ENCODE measurements at regions not wholly inside any gene's neighbourhood (a gene's known extent, or its start where the extent isn't known, plus 50 kb on each side); places are given as distances from the start of the nearest gene placed in this dataset.
A peak's percentile ranks its signal among the peaks of the same experiment; 100 is the strongest.

- H3K9me1 ChIP-seq (ENCODE audit: control insufficient read depth, extremely low read depth, insufficient read depth, low read length) = no peaks in the 10 kb centered on the region
- no peak overlapping the region for H3K4me2 ChIP-seq (ENCODE audit: control insufficient read depth, extremely low read depth, insufficient read depth, low read depth, low read length)
- H3K9me3 ChIP-seq (ENCODE audit: control insufficient read depth, low read depth, low read length) = no peaks in the 10 kb centered on the region
- H3K27me3 ChIP-seq (ENCODE audit: control insufficient read depth, extremely low read depth, insufficient read depth, low read length) = no peaks in the 10 kb centered on the region
- no peaks in the 10 kb centered on the region for H3K79me2 ChIP-seq (ENCODE audit: control insufficient read depth, insufficient read depth, low read length)
- no peak overlapping the region for H3K9ac ChIP-seq (ENCODE audit: control insufficient read depth, extremely low read depth, insufficient read depth, low read length)
- no peaks in the 10 kb centered on the region for H4K20me1 ChIP-seq (ENCODE audit: control insufficient read depth, extremely low read depth, insufficient read depth, low read length)
- H3K36me3 ChIP-seq (ENCODE audit: control insufficient read depth in 2 of 2, extremely low read depth in 1 of 2, insufficient read depth in 2 of 2, low read length in 2 of 2) = no peaks in the 10 kb centered on the region
- dilution Hi-C loops (cut with MboI; ENCODE audit: extremely low pct_ligation_motif_present, low sequenced_read_pairs) = no loop called here
- no peak overlapping the region for H3K27ac ChIP-seq (ENCODE audit: control insufficient read depth, insufficient read depth, low read length)
- FAIRE-seq = peak; percentile 61
- H3K4me3 ChIP-seq (ENCODE audit: control insufficient read depth in 2 of 3, extremely low read depth in 1 of 3, insufficient read depth in 2 of 3, low read depth in 1 of 3, low read length in 3 of 3) = no peak overlapping the region
- TF ChIP-seq EZH2 (IDR thresholded peaks at IDR 0.05; ENCODE audit: low read length) (no peak), CTCF (optimal IDR thresholded peaks at IDR 0.05 in 1 of 3, IDR thresholded peaks at IDR 0.05 in 1 of 3, conservative IDR thresholded peaks at IDR 0.05 in 1 of 3; ENCODE audit: extremely low read depth in 1 of 3, insufficient read depth in 2 of 3, low read length in 3 of 3) (no peak)
- DNase-seq (ENCODE audit: low read depth, low spot score) = no peak
- H2AFZ ChIP-seq (ENCODE audit: control insufficient read depth, low read length) = no peak overlapping the region
- H3K4me1 ChIP-seq (ENCODE audit: control insufficient read depth, extremely low read depth, insufficient read depth, low read length) = no peaks in the 10 kb centered on the region
These were observed 301.3 kb downstream of the CSNK1G3 start for GRCh38 chr5:123813264-123813663.

GRCh38 chr5:123811831-123812230 lies 299.9 kb downstream of the CSNK1G3 start:
- Histone ChIP-seq H3K4me3 (ENCODE audit: control insufficient read depth in 2 of 3, extremely low read depth in 1 of 3, insufficient read depth in 2 of 3, low read depth in 1 of 3, low read length in 3 of 3) (no peak overlapping the region), H3K9me3 (ENCODE audit: control insufficient read depth, low read depth, low read length) (no peaks in the 10 kb centered on the region), H3K27me3 (ENCODE audit: control insufficient read depth, extremely low read depth, insufficient read depth, low read length) (no peaks in the 10 kb centered on the region), H3K9me1 (ENCODE audit: control insufficient read depth, extremely low read depth, insufficient read depth, low read length) (no peaks in the 10 kb centered on the region), H2AFZ (ENCODE audit: control insufficient read depth, low read length) (no peak overlapping the region), H3K36me3 (ENCODE audit: control insufficient read depth in 2 of 2, extremely low read depth in 1 of 2, insufficient read depth in 2 of 2, low read length in 2 of 2) (no peaks in the 10 kb centered on the region), H3K4me1 (ENCODE audit: control insufficient read depth, extremely low read depth, insufficient read depth, low read length) (no peaks in the 10 kb centered on the region), H3K9ac (ENCODE audit: control insufficient read depth, extremely low read depth, insufficient read depth, low read length) (no peak overlapping the region), H3K79me2 (ENCODE audit: control insufficient read depth, insufficient read depth, low read length) (no peaks in the 10 kb centered on the region), H4K20me1 (ENCODE audit: control insufficient read depth, extremely low read depth, insufficient read depth, low read length) (no peaks in the 10 kb centered on the region), H3K27ac (ENCODE audit: control insufficient read depth, insufficient read depth, low read length) (no peak overlapping the region), H3K4me2 (ENCODE audit: control insufficient read depth, extremely low read depth, insufficient read depth, low read depth, low read length) (no peak overlapping the region)
- FAIRE-seq = no peak
- DNase-seq (ENCODE audit: low read depth, low spot score) = no peak
- dilution Hi-C loops (cut with MboI; ENCODE audit: extremely low pct_ligation_motif_present, low sequenced_read_pairs) = no loop called here
- TF ChIP-seq EZH2 (IDR thresholded peaks at IDR 0.05; ENCODE audit: low read length) (no peak), CTCF (optimal IDR thresholded peaks at IDR 0.05 in 1 of 3, IDR thresholded peaks at IDR 0.05 in 1 of 3, conservative IDR thresholded peaks at IDR 0.05 in 1 of 3; ENCODE audit: extremely low read depth in 1 of 3, insufficient read depth in 2 of 3, low read length in 3 of 3) (no peak)

All from keratinocyte (primary cell).